SK-N-SH treated with all-trans-retinoic acid at 6 μM for 48 hours (cell line): ENCODE measurements at regions not wholly inside any gene's neighbourhood (a gene's known extent, or its start where the extent isn't known, plus 50 kb on each side); places are given as distances from the start of the nearest gene placed in this dataset.
"Not testable (repeated sequence)": the region's sequence is repeated elsewhere in the genome, so short reads cannot be mapped to it uniquely, and the experiment has no call there.

Source experiments
- ATAC-seq: fragments of 200-7000 bp; cut with Tn5 transposase; 3 replicates; pipeline ENCODE4 v1.9.1; 2020; ENCODE audit warnings: mild to moderate bottlenecking, moderate library complexity

GRCh38 chr9:62918648-62919385 lies 1729.0 kb downstream of the SPATA31A7 start:
- not testable (repeated sequence) for ATAC-seq

GRCh38 chr9:62931484-62931883 lies 1741.6 kb downstream of the SPATA31A7 start:
- ATAC-seq = not testable (repeated sequence)

GRCh38 chr9:62952840-62953239 lies 1763.0 kb downstream of the SPATA31A7 start:
- ATAC-seq = not testable (repeated sequence)
